Nephron progenitor cell (in vitro differentiated cells): ENCODE measurements at regions not wholly inside any gene's neighbourhood (a gene's known extent, or its start where the extent isn't known, plus 50 kb on each side); places are given as distances from the start of the nearest gene placed in this dataset.
A peak's percentile ranks its signal among the peaks of the same experiment; 100 is the strongest.

Source experiments
- DNase-seq: peaks from one replicate; pipeline ENCODE4 v3.0.0; 2021
- H3K27ac Mint-ChIP-seq: 2 replicates; pipeline ENCODE4 v1.8.0; 2021; ENCODE audit warnings: mild to moderate bottlenecking, moderate library complexity, mixed read lengths
- H3K27me3 Mint-ChIP-seq: 2 replicates; pipeline ENCODE4 v1.8.0; 2021; ENCODE audit warnings: mild to moderate bottlenecking, low read depth, mixed read lengths; ENCODE audit not compliant: poor library complexity
- H3K36me3 Mint-ChIP-seq: 2 replicates; pipeline ENCODE4 v1.8.0; 2021; ENCODE audit warnings: low read depth, mixed read lengths
- H3K4me1 Mint-ChIP-seq: 2 replicates; pipeline ENCODE4 v1.8.0; 2021; ENCODE audit warnings: mixed read lengths
- H3K4me3 Mint-ChIP-seq: 2 replicates; pipeline ENCODE4 v1.8.0; 2021; ENCODE audit warnings: mild to moderate bottlenecking, moderate library complexity, mixed read lengths
- H3K9me3 Mint-ChIP-seq: 2 replicates; pipeline ENCODE4 v1.8.0; 2021; ENCODE audit warnings: mild to moderate bottlenecking, moderate library complexity, mixed read lengths
- TF ChIP-seq, protein P1 (sequence below): fragments of 200-600 bp; sonication (generic); IDR thresholded peaks from 2 replicates; pipeline ENCODE4 v1.5.0; 2021; ENCODE audit warnings: antibody characterized with exemption

DNA sequence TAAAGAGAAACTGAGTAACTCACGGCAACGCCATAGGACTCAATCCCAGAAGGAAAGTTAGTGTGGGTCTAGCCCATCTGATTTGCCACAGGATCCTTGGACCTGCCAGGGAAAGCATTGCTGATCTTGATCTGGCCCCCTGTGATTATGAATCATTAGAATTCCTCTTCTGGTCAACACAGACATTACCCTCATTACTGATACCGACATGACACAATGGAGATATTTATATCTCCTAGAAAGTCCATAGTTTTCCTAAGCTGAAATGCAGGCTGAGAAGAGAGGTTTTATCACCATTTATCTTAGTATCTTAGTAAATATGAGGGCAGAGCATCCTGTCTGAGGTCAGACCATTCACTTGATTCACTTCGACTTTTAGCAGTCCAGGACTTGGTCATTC lies 75.5 kb upstream of the CCDC68 start:
- no peak for DNase-seq
- no peaks in the 10 kb centered on the region for H3K27me3 Mint-ChIP-seq
- H3K36me3 Mint-ChIP-seq: no peaks in the 10 kb centered on the region
- peaks cover 14% of the 10 kb centered on the region for H3K4me1 Mint-ChIP-seq
- no peak overlapping the region for H3K4me3 Mint-ChIP-seq
- no peaks in the 10 kb centered on the region for H3K9me3 Mint-ChIP-seq
- TF ChIP-seq, protein P1, sequence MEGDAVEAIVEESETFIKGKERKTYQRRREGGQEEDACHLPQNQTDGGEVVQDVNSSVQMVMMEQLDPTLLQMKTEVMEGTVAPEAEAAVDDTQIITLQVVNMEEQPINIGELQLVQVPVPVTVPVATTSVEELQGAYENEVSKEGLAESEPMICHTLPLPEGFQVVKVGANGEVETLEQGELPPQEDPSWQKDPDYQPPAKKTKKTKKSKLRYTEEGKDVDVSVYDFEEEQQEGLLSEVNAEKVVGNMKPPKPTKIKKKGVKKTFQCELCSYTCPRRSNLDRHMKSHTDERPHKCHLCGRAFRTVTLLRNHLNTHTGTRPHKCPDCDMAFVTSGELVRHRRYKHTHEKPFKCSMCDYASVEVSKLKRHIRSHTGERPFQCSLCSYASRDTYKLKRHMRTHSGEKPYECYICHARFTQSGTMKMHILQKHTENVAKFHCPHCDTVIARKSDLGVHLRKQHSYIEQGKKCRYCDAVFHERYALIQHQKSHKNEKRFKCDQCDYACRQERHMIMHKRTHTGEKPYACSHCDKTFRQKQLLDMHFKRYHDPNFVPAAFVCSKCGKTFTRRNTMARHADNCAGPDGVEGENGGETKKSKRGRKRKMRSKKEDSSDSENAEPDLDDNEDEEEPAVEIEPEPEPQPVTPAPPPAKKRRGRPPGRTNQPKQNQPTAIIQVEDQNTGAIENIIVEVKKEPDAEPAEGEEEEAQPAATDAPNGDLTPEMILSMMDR: no peak
- no peak overlapping the region for H3K27ac Mint-ChIP-seq

DNA sequence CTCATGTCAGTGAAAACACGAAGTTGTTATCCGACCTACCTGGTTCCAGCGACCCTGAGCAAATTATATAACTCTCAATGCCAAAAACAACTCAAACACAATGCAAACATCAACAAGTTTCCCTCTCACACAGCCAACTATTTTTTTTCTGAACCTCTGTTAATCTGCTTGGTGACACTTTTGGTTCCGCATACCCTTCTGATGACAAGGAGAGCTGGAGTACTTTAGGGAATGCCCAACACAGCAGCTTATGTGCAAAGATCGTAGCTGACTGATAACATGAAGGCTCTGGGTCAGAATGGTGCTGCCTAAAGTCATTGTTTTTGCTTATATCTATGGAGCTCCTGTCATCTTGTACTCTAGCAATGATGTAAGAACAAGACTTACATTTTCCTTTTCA lies 72.7 kb upstream of the CCDC68 start:
- Mint-ChIP-seq H3K36me3 (no peaks in the 10 kb centered on the region), H3K4me3 (no peak overlapping the region), H3K9me3 (no peaks in the 10 kb centered on the region), H3K27ac (peak overlapping the region; percentile 64), H3K4me1 (peaks cover 14% of the 10 kb centered on the region), H3K27me3 (no peaks in the 10 kb centered on the region)
- TF ChIP-seq, protein P1: no peak
- DNase-seq: no peak

DNA sequence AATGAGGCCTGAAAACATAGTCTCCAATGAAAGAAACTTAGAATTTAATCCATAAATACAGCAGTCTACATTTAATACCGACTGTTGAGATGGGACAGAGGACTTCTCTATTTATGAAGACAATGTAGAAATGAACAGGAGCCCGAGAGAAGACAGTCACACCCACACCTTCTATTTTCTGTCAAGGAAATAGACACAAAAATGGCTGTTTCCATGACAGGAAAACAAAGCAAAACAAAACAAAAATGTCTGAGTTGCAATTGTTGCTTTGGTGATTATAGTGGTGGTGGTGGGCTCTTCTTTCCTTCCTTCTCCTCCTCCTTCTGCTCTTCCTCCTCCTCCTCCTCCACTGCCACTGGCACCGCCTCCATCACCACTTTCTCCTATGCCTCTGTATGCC lies 72.3 kb upstream of the CCDC68 start:
- Mint-ChIP-seq H3K36me3 (no peaks in the 10 kb centered on the region), H3K4me1 (peaks cover 14% of the 10 kb centered on the region), H3K4me3 (no peak overlapping the region), H3K27me3 (no peaks in the 10 kb centered on the region), H3K9me3 (no peaks in the 10 kb centered on the region), H3K27ac (peak overlapping the region; percentile 64)
- TF ChIP-seq, protein P1: no peak
- DNase-seq: no peak

DNA sequence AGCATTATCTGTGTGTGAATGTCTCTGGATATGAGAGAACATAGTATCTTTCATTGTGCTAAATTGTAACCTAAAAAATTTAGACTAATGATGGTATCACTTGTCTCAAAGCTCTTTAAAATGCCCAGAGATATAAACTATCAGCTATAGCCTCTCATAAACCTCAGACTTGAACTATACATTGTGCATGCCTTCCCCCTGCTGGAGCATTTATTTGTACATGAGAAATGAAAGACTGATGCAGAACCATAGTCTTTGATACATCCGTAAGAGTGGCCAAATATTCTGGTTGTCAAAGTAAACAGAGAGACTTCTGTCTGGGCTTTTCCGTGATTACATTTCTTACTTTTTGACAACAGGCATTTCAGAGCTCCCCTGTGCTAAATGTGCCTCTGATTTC lies 71.9 kb upstream of the CCDC68 start:
- Mint-ChIP-seq H3K4me3 (no peak overlapping the region), H3K27me3 (no peaks in the 10 kb centered on the region), H3K36me3 (no peaks in the 10 kb centered on the region), H3K9me3 (no peaks in the 10 kb centered on the region), H3K27ac (no peak overlapping the region), H3K4me1 (peaks cover 14% of the 10 kb centered on the region)
- DNase-seq: no peak
- TF ChIP-seq, protein P1: no peak

DNA sequence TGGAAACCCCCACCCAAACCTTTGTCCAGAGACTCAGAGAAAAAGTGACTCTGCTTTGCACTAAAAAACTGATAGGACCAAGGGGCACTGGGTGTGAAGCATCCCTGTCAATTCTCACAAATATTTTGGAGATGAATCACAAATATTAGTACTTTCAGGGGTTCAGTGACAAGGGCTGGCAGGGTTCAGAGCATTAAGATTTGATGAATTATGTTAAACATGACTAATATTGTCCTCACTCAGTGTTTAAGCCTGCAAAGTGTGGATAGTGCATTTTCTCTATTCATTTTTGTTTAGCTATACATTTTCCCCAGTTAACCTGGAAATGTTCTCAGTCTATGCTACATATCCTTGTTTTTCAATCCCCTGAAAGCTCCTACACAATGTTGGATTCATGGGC lies 65.3 kb upstream of the CCDC68 start:
- Mint-ChIP-seq H3K36me3 (no peaks in the 10 kb centered on the region), H3K9me3 (no peaks in the 10 kb centered on the region), H3K4me3 (no peak overlapping the region), H3K27ac (no peak overlapping the region), H3K4me1 (no peaks in the 10 kb centered on the region), H3K27me3 (no peaks in the 10 kb centered on the region)
- no peak for DNase-seq
- TF ChIP-seq, protein P1: no peak

DNA sequence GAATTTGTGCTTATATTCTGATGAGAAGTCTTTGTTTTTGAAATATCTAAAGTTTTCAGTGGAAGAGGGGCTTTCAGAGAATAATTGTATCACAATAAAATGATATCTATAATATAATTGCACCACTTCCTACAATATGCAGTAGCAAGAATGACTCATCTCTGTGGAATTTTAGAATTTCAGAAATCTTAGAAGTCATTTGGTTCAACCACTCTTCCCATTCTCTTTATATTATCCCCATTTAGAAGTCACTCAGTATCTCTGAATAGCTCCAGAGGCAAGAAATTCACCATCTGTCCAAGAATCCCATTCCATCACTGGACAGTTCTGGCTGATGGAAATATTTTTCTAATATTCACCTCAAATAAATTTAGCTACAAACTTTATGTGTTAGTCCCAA lies 59.3 kb upstream of the CCDC68 start:
- DNase-seq: no peak
- Mint-ChIP-seq H3K4me1 (no peaks in the 10 kb centered on the region), H3K27ac (no peak overlapping the region), H3K4me3 (no peak overlapping the region), H3K9me3 (no peaks in the 10 kb centered on the region), H3K36me3 (no peaks in the 10 kb centered on the region), H3K27me3 (no peaks in the 10 kb centered on the region)
- TF ChIP-seq, protein P1: no peak
